ENCODE measurements at regions not wholly inside any gene's neighbourhood (a gene's known extent, or its start where the extent isn't known, plus 50 kb on each side); places are given as distances from the start of the nearest gene placed in this dataset.

DNA sequence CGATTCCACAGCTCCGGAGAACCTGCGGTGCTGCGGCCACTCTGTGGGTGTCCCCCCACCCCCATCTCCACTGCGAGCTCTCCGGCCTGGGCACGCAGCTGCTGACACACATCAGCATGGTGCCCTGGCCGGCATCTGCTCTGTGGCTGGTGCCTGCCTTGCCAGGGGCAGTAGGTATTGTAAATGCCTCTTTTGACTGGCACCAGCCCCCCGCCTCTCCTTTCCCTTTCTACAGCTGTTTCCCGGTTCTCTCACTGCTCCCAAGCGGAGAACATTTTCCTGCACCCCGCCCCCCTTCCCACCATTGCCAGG, 357.1 kb upstream of the ZNF32 start:
- TF ChIP-seq, protein P1, sequence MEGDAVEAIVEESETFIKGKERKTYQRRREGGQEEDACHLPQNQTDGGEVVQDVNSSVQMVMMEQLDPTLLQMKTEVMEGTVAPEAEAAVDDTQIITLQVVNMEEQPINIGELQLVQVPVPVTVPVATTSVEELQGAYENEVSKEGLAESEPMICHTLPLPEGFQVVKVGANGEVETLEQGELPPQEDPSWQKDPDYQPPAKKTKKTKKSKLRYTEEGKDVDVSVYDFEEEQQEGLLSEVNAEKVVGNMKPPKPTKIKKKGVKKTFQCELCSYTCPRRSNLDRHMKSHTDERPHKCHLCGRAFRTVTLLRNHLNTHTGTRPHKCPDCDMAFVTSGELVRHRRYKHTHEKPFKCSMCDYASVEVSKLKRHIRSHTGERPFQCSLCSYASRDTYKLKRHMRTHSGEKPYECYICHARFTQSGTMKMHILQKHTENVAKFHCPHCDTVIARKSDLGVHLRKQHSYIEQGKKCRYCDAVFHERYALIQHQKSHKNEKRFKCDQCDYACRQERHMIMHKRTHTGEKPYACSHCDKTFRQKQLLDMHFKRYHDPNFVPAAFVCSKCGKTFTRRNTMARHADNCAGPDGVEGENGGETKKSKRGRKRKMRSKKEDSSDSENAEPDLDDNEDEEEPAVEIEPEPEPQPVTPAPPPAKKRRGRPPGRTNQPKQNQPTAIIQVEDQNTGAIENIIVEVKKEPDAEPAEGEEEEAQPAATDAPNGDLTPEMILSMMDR (IDR thresholded peaks at IDR 0.05): no peak
- no peak for TF ChIP-seq POLR2A (IDR thresholded peaks at IDR 0.05)
